SK-N-MC (cell line): ENCODE measurements at regions not wholly inside any gene's neighbourhood (a gene's known extent, or its start where the extent isn't known, plus 50 kb on each side); places are given as distances from the start of the nearest gene placed in this dataset.

Experiments
- EZH2 ChIP-seq: fragments of 200-600 bp; sonication (generic); IDR thresholded peaks from one replicate; pipeline ENCODE4 v1.6.1; 2017; ENCODE audit warnings: antibody characterized with exemption
- FOXP2 ChIP-seq: optimal IDR thresholded peaks from 2 replicates; pipeline ENCODE3; 2011; ENCODE audit warnings: mild to moderate bottlenecking, moderate library complexity; ENCODE audit not compliant: insufficient read depth; ENCODE audit errors: extremely low read length, control extremely low read depth
- POLR2AphosphoS5 ChIP-seq: IDR thresholded peaks from 2 replicates; pipeline ENCODE4 v1.6.1; 2012; ENCODE audit warnings: mild to moderate bottlenecking, low read depth, low read length, borderline replicate concordance

- TF ChIP-seq EZH2 (no peak), POLR2AphosphoS5 (no peak), FOXP2 (no peak)
Measured at GRCh38 chr2:66761826-66762225, 326.9 kb downstream of the MEIS1 start.
